ENCODE measurements at regions not wholly inside any gene's neighbourhood (a gene's known extent, or its start where the extent isn't known, plus 50 kb on each side); places are given as distances from the start of the nearest gene placed in this dataset.

DNA sequence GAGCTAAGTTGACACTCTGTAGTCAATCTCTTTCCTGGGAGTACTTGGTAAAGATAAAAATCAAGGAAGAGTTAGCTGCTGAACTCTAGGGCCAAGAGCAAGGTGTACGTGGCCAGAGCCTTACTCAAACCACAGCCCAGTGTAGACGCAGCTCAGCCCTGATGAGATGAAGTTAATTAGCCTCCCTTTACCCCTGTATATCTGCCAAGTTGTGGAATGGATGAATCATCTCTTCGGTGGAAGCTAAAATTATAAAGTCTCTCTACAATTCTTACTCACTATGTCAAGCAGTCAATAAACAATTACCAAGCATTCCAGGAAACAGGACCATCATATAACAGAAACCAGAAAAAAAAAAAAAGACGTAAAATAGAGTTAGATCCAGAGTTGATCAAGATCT lies 146.9 kb upstream of the UFM1 start:
- DNase-seq (ENCODE audit: extremely low spot score): no peak
- TF ChIP-seq FOXM1 (IDR thresholded peaks at IDR 0.05; ENCODE audit: borderline replicate concordance) (no peak), SP1 (IDR thresholded peaks at IDR 0.05) (no peak), FOXA1 (IDR thresholded peaks at IDR 0.05) (no peak), ELF4 (IDR thresholded peaks at IDR 0.05) (no peak), L3MBTL2 (conservative IDR thresholded peaks at IDR 0.05) (no peak), FOXK2 (IDR thresholded peaks at IDR 0.05) (no peak), CTBP1 (IDR thresholded peaks at IDR 0.05; ENCODE audit: borderline replicate concordance) (no peak), LEF1 (IDR thresholded peaks at IDR 0.05; ENCODE audit: borderline replicate concordance) (no peak), ZNF384 (IDR thresholded peaks at IDR 0.05) (no peak), HDGF (IDR thresholded peaks at IDR 0.05; ENCODE audit: borderline replicate concordance) (no peak), ARNT (IDR thresholded peaks at IDR 0.05) (no peak), SUZ12 (IDR thresholded peaks at IDR 0.05) (no peak), NFRKB (IDR thresholded peaks at IDR 0.05) (no peak), BHLHE40 (IDR thresholded peaks at IDR 0.05; ENCODE audit: borderline replicate concordance) (no peak), TARDBP (IDR thresholded peaks at IDR 0.05) (no peak)
- TF ChIP-seq, protein P1, sequence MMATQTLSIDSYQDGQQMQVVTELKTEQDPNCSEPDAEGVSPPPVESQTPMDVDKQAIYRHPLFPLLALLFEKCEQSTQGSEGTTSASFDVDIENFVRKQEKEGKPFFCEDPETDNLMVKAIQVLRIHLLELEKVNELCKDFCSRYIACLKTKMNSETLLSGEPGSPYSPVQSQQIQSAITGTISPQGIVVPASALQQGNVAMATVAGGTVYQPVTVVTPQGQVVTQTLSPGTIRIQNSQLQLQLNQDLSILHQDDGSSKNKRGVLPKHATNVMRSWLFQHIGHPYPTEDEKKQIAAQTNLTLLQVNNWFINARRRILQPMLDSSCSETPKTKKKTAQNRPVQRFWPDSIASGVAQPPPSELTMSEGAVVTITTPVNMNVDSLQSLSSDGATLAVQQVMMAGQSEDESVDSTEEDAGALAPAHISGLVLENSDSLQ (IDR thresholded peaks at IDR 0.05): no peak
- ChIA-PET POLR2A (no interaction called here), CTCF (no interaction called here)

DNA sequence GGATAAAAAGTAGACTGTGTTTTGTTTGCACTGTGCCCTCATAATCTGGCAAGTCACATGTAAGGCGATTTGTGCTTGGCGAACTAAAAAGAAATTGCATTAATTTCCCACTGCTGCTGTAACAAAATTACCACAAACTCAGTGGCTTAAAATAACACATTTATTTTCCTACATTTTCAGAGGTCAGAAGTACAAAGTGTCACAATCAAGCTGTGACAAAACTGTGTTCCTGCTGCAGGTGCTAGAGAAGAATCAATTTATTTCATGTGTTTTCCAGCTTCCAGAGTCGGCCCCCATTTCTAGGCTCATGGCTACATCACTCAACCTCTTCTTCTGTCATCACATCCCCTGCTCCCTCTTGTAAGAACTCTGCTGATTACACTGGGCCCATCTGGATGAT lies 158.6 kb upstream of the UFM1 start:
- TF ChIP-seq TARDBP (IDR thresholded peaks at IDR 0.05) (no peak), ELF4 (IDR thresholded peaks at IDR 0.05) (no peak), FOXA1 (IDR thresholded peaks at IDR 0.05) (no peak), NFRKB (IDR thresholded peaks at IDR 0.05) (no peak), CTBP1 (IDR thresholded peaks at IDR 0.05; ENCODE audit: borderline replicate concordance) (no peak)
- DNase-seq (ENCODE audit: extremely low spot score): no peak
- POLR2A ChIA-PET: no interaction called here

DNA sequence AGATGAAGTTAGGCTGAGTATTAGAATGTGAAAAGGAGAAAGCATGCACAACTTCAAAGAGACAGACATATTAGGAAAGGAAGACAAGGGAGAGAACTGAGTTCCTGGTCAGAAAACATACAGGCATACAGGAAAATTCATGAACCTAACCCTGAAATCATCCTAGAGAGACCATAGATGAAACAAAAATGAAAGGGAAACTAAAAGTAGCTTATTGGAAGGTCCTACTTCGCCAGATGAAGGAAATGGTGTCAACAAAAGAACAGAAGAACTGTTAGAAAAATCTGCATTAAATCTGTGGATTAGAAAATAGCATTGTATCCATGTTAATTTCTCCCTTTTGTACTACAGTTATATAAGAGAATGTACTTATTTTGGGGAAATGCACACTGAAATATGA lies 169.0 kb upstream of the UFM1 start:
- no peak for DNase-seq (ENCODE audit: extremely low spot score)
- ChIA-PET CTCF (no interaction called here), POLR2A (no interaction called here)
- TF ChIP-seq FOXA1 (IDR thresholded peaks at IDR 0.05): no peak
- TF ChIP-seq L3MBTL2 (conservative IDR thresholded peaks at IDR 0.05): no peak
- no peak for TF ChIP-seq HDGF (IDR thresholded peaks at IDR 0.05; ENCODE audit: borderline replicate concordance)
- TF ChIP-seq FOXM1 (IDR thresholded peaks at IDR 0.05; ENCODE audit: borderline replicate concordance): no peak
- TF ChIP-seq, protein P1 (IDR thresholded peaks at IDR 0.05): no peak
- no peak for TF ChIP-seq ELF4 (IDR thresholded peaks at IDR 0.05)
- TF ChIP-seq FOXK2 (IDR thresholded peaks at IDR 0.05): no peak
- TF ChIP-seq NFRKB (IDR thresholded peaks at IDR 0.05): no peak
- TF ChIP-seq BHLHE40 (IDR thresholded peaks at IDR 0.05; ENCODE audit: borderline replicate concordance): no peak

More for the DNA sequence above, 158.6 kb upstream of the UFM1 start:
- CTCF ChIA-PET: no interaction called here

DNA sequence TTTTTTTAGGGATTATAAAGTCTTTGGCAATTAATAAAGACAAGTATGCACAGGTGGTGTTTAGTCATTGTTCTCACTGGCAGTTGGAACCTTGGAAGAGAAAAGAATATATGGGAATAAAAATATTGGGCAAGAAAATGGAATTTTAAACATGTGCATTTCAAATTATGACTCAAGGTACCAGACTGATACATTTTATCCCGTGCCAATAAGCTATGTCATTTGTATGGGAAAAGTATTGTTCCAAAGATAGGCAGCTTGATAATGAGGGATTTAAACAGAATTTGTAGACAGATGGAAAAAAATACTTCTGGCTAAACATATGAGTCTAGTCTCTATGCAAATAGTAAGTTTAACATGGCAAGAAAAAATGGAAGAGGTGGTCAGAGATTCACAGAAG lies 169.5 kb upstream of the UFM1 start:
- DNase-seq (ENCODE audit: extremely low spot score): no peak
- TF ChIP-seq ZNF384 (IDR thresholded peaks at IDR 0.05) (no peak), SUZ12 (IDR thresholded peaks at IDR 0.05) (no peak), FOXM1 (IDR thresholded peaks at IDR 0.05; ENCODE audit: borderline replicate concordance) (no peak), LEF1 (IDR thresholded peaks at IDR 0.05; ENCODE audit: borderline replicate concordance) (no peak), L3MBTL2 (conservative IDR thresholded peaks at IDR 0.05) (no peak), HDGF (IDR thresholded peaks at IDR 0.05; ENCODE audit: borderline replicate concordance) (no peak), TARDBP (IDR thresholded peaks at IDR 0.05) (no peak), ELF4 (IDR thresholded peaks at IDR 0.05) (no peak), FOXA1 (IDR thresholded peaks at IDR 0.05) (no peak), SP1 (IDR thresholded peaks at IDR 0.05) (no peak), FOXK2 (IDR thresholded peaks at IDR 0.05) (no peak), NFRKB (IDR thresholded peaks at IDR 0.05) (no peak)
- TF ChIP-seq, protein P1 (IDR thresholded peaks at IDR 0.05): no peak
- ChIA-PET POLR2A (no interaction called here), CTCF (no interaction called here)

DNA sequence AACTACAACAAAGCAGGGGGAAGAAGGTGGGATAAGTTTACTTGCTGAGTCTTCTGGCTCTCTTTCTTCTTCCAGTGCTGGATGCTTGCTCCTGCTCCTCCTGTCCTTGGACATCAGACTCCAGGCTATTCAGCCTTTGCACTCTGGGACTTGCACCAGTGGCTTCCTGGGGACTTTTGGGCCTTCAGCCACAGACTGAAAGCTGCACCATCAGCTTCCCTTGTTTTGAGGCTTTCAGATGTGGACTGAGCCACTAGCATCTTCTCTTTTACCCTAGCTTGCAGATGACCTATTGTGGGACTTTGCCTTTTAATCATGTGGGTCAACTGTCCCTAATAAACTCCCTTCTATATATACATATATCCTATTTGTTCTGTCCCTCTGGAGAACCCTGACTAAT lies 173.0 kb upstream of the UFM1 start:
- no peak for TF ChIP-seq TARDBP (IDR thresholded peaks at IDR 0.05)
- TF ChIP-seq, protein P1 (IDR thresholded peaks at IDR 0.05): no peak
- no peak for TF ChIP-seq NFRKB (IDR thresholded peaks at IDR 0.05)
- no peak for TF ChIP-seq ARNT (IDR thresholded peaks at IDR 0.05)
- TF ChIP-seq LEF1 (IDR thresholded peaks at IDR 0.05; ENCODE audit: borderline replicate concordance): no peak
- TF ChIP-seq ELF4 (IDR thresholded peaks at IDR 0.05): no peak
- TF ChIP-seq SP1 (IDR thresholded peaks at IDR 0.05): no peak
- TF ChIP-seq FOXM1 (IDR thresholded peaks at IDR 0.05; ENCODE audit: borderline replicate concordance): no peak
- no peak for TF ChIP-seq SUZ12 (IDR thresholded peaks at IDR 0.05)
- no peak for TF ChIP-seq FOXK2 (IDR thresholded peaks at IDR 0.05)
- TF ChIP-seq ZNF384 (IDR thresholded peaks at IDR 0.05): no peak
- no peak for TF ChIP-seq BHLHE40 (IDR thresholded peaks at IDR 0.05; ENCODE audit: borderline replicate concordance)
- TF ChIP-seq HDGF (IDR thresholded peaks at IDR 0.05; ENCODE audit: borderline replicate concordance): no peak
- no peak for TF ChIP-seq CTBP1 (IDR thresholded peaks at IDR 0.05; ENCODE audit: borderline replicate concordance)
- no peak for TF ChIP-seq L3MBTL2 (conservative IDR thresholded peaks at IDR 0.05)
- no peak for TF ChIP-seq FOXA1 (IDR thresholded peaks at IDR 0.05)
- no peak for DNase-seq (ENCODE audit: extremely low spot score)
- CTCF ChIA-PET: no interaction called here
- POLR2A ChIA-PET: no interaction called here

DNA sequence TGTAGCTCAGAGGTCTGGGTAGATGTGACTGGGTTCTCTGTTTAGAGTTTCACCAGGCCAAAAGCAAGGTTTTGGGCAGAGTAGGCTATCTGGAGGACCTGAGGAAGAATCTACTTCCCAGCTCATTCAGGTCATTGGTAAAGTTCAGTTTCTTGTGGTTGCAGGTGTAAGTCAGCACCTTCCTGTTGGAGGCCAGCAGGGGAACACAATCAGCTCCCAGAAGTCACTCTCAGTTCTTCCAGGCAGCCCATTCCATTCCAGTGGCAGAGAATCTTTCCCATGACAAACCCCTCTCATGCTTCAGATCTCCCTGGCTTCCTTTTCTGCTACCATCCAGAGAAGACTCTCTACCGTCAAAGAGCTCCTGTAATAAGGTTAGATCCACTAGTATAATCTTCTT lies 176.2 kb upstream of the UFM1 start:
- CTCF ChIA-PET: no interaction called here
- no peak for DNase-seq (ENCODE audit: extremely low spot score)
- no peak for TF ChIP-seq FOXK2 (IDR thresholded peaks at IDR 0.05)
- TF ChIP-seq SUZ12 (IDR thresholded peaks at IDR 0.05): no peak
- TF ChIP-seq FOXA1 (IDR thresholded peaks at IDR 0.05): no peak
- TF ChIP-seq BHLHE40 (IDR thresholded peaks at IDR 0.05; ENCODE audit: borderline replicate concordance): no peak
- TF ChIP-seq LEF1 (IDR thresholded peaks at IDR 0.05; ENCODE audit: borderline replicate concordance): no peak
- no peak for TF ChIP-seq NFRKB (IDR thresholded peaks at IDR 0.05)
- no peak for TF ChIP-seq ARNT (IDR thresholded peaks at IDR 0.05)
- TF ChIP-seq SP1 (IDR thresholded peaks at IDR 0.05): no peak
- TF ChIP-seq ELF4 (IDR thresholded peaks at IDR 0.05): no peak
- no peak for TF ChIP-seq L3MBTL2 (conservative IDR thresholded peaks at IDR 0.05)
- no peak for TF ChIP-seq CTBP1 (IDR thresholded peaks at IDR 0.05; ENCODE audit: borderline replicate concordance)
- TF ChIP-seq HDGF (IDR thresholded peaks at IDR 0.05; ENCODE audit: borderline replicate concordance): no peak
- TF ChIP-seq FOXM1 (IDR thresholded peaks at IDR 0.05; ENCODE audit: borderline replicate concordance): no peak
- TF ChIP-seq, protein P1 (IDR thresholded peaks at IDR 0.05): no peak
- TF ChIP-seq ZNF384 (IDR thresholded peaks at IDR 0.05): no peak
- POLR2A ChIA-PET: no interaction called here

Data from HEK293T (cell line).